Fibroblast of lung (primary cell): ENCODE measurements at regions not wholly inside any gene's neighbourhood (a gene's known extent, or its start where the extent isn't known, plus 50 kb on each side); places are given as distances from the start of the nearest gene placed in this dataset.

Source experiments
- CTCF ChIP-seq, 2 donors: IDR thresholded peaks in 1 of 2; conservative IDR thresholded peaks in 1 of 2; 1 replicate in 1 of 2; 2 replicates in 1 of 2; pipeline ENCODE4 v1.5.1; 2011 to 2012; ENCODE audit warnings: low read length in 2 of 2, control low read depth in 1 of 2, inconsistent platforms in 1 of 2, low read depth in 1 of 2, mild to moderate bottlenecking in 1 of 2
- EZH2 ChIP-seq: IDR thresholded peaks from 2 replicates; pipeline ENCODE4 v1.5.1; 2012; ENCODE audit warnings: low read length, control low read depth, mild to moderate bottlenecking; ENCODE audit errors: missing control alignments

DNA sequence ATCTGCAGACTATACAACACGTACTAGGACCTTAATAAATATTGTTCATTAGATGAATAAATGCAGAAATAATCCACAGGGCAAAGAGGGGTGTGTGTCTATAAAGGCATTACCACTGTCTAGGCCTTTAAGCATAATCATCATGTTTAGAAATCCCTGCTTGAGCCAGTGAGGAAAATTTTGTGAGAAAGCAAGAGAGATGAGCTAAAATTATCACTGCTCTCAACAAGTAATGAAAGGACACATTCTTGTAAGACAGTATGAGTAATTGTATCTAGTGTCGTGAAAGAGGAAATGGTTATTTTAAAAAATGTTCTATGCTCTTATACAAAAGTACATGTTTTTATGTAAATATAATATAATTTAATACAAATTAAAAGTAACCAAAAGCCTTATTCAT is 1699.4 kb downstream of the PCDH9 start:
- TF ChIP-seq CTCF (conservative IDR thresholded peaks at IDR 0.05 in 1 of 2, IDR thresholded peaks at IDR 0.05 in 1 of 2; ENCODE audit: low read depth in 1 of 2, low read length in 2 of 2) (no peak), EZH2 (no peak)
